HepG2 (cell line): ENCODE measurements at regions not wholly inside any gene's neighbourhood (a gene's known extent, or its start where the extent isn't known, plus 50 kb on each side); places are given as distances from the start of the nearest gene placed in this dataset.

Experiments
- CTCF ChIP-seq: sonication (generic); formaldehyde crosslinking; IDR thresholded peaks from 2 replicates; pipeline ENCODE4 v1.5.0; 2020; ENCODE audit warnings: mild to moderate bottlenecking, missing genetic modification reagents, moderate library complexity
- EZH2 ChIP-seq: conservative IDR thresholded peaks from 2 replicates; pipeline ENCODE4 v1.6.1; 2012; ENCODE audit warnings: mild to moderate bottlenecking, low read depth, low read length, moderate library complexity
- FOXM1 ChIP-seq: sonication (generic); formaldehyde crosslinking; IDR thresholded peaks from 2 replicates; pipeline ENCODE4 v1.5.0; 2020; ENCODE audit warnings: missing genetic modification reagents
- JUNB ChIP-seq: sonication (generic); formaldehyde crosslinking; IDR thresholded peaks from 2 replicates; pipeline ENCODE4 v1.8.0; 2022; ENCODE audit warnings: missing genetic modification reagents, mild to moderate bottlenecking, borderline replicate concordance
- POLR2A ChIP-seq, 2 experiments: IDR thresholded peaks; 2 replicates each; pipeline ENCODE4 v1.6.1; 2011; ENCODE audit warnings: low read depth in 2 of 2, low read length in 2 of 2, mild to moderate bottlenecking in 1 of 2, moderate library complexity in 1 of 2; ENCODE audit not compliant: insufficient read depth in 1 of 2
- RFX5 ChIP-seq: IDR thresholded peaks from 2 replicates; pipeline ENCODE4 v1.6.1; 2011; ENCODE audit warnings: low read depth, low read length, improper control_type of control experiment
- SIN3A ChIP-seq: IDR thresholded peaks from 2 replicates; pipeline ENCODE4 v1.6.1; 2011; ENCODE audit warnings: low read depth, mild to moderate bottlenecking, control low read depth, low read length, borderline replicate concordance
- SOX5 ChIP-seq: IDR thresholded peaks from 2 replicates; pipeline ENCODE4 v1.6.1; 2016; ENCODE audit warnings: borderline replicate concordance

GRCh38 chr6:106730718-106731117, 101.3 kb downstream of the QRSL1 start:
- TF ChIP-seq POLR2A (IDR thresholded peaks at IDR 0.05; ENCODE audit: insufficient read depth in 1 of 2, low read depth in 2 of 2, low read length in 2 of 2) (no peak), EZH2 (no peak), CTCF (CRISPR knock-in tag) (no peak), RFX5 (no peak), SIN3A (no peak), FOXM1 (CRISPR knock-in tag) (no peak), SOX5 (CRISPR knock-in tag) (no peak), JUNB (CRISPR knock-in tag) (no peak)
